ENCODE measurements at regions not wholly inside any gene's neighbourhood (a gene's known extent, or its start where the extent isn't known, plus 50 kb on each side); places are given as distances from the start of the nearest gene placed in this dataset.
"Not testable (repeated sequence)": the region's sequence is repeated elsewhere in the genome, so short reads cannot be mapped to it uniquely, and the experiment has no call there.

DNA sequence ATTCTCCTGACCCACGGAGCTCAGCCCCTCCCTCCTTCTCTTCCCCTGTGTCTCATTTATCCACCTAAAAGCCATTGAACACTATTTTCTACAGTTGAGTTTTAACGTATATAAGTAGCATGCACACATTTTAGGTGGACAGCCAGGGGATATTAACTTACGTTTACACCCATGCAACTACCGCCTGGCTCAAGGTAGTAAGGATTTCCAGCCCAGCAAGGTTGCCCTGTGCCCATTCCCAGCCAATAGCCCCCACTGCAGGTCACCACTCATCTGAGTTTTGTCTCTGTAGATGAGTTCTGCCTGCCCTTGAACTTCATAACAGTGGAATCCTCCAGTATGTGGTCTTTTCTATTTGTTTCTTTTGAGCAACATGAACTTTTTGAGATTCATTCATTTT, 65.4 kb downstream of the SMIM38 start:
- WGBS, 2 donors = 44 to 51% methylated on average over 4 of the region's 4 CpGs
- H3K4me3 ChIP-seq (ENCODE audit: low read depth, poor library complexity, severe bottlenecking) = no peak overlapping the region
- intact Hi-C loops (cut with DNase I; ENCODE audit: low total_unique reads) = no loop called here
- DNase-seq (ENCODE audit: low spot score in 2 of 2) = peak in 1 of 2 donors; percentile 32
- no peak for TF ChIP-seq POLR2A (IDR thresholded peaks at IDR 0.05)
- TF ChIP-seq, protein P1, sequence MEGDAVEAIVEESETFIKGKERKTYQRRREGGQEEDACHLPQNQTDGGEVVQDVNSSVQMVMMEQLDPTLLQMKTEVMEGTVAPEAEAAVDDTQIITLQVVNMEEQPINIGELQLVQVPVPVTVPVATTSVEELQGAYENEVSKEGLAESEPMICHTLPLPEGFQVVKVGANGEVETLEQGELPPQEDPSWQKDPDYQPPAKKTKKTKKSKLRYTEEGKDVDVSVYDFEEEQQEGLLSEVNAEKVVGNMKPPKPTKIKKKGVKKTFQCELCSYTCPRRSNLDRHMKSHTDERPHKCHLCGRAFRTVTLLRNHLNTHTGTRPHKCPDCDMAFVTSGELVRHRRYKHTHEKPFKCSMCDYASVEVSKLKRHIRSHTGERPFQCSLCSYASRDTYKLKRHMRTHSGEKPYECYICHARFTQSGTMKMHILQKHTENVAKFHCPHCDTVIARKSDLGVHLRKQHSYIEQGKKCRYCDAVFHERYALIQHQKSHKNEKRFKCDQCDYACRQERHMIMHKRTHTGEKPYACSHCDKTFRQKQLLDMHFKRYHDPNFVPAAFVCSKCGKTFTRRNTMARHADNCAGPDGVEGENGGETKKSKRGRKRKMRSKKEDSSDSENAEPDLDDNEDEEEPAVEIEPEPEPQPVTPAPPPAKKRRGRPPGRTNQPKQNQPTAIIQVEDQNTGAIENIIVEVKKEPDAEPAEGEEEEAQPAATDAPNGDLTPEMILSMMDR (IDR thresholded peaks at IDR 0.05) = no peak

DNA sequence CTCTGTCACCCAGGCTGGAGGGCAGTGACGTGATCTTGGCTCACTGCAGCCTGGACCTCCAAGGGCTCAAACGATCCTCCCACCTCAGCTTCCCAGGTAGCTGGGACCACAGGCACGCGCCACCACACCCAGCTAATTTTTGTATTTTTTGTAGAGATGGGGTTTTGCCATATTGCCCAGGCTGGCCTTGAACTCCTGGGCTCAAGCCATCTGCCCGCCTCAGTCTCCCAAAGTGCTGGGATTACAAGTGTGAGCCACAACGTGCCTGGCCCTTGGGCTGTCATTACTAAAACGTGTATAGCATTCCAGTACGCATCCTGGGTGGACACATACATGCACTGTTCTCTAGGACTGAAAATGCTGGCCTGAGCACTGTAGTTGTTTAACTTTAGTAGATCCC, 65.9 kb downstream of the SMIM38 start:
- H3K4me3 ChIP-seq (ENCODE audit: low read depth, poor library complexity, severe bottlenecking); intact Hi-C loops (cut with DNase I; ENCODE audit: low total_unique reads): not testable (repeated sequence)
- peak in 1 of 2 donors; percentile 40 for DNase-seq (ENCODE audit: low spot score in 2 of 2)
- 79 to 82% methylated on average over 8 of the region's 8 CpGs for WGBS, 2 donors

DNA sequence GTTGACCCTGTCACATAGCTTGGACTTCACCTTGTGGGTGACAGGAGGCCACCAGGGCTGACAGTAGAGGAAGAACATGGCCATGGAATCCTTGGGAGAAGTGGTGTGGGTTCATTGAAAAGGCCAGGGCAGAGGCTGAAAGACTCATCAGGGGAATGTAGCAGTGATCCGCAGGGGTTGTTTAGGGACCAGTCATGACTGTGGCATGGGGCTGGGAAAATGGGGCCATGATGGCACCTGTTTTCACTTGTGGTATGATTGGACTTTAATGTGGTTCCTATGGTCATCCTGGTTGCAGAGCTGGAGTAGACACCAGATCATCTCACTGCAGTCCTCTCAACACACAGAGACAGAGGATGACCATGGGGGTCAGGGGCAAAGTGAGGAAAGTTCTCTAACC, 66.7 kb upstream of the MYEOV start:
- TF ChIP-seq, protein P1 (IDR thresholded peaks at IDR 0.05) = no peak
- no peak for TF ChIP-seq POLR2A (IDR thresholded peaks at IDR 0.05)
- DNase-seq (ENCODE audit: low spot score in 2 of 2) = peak in 1 of 2 donors; percentile 23
- H3K4me3 ChIP-seq (ENCODE audit: low read depth, poor library complexity, severe bottlenecking) = no peak overlapping the region
- 100% methylated on average over 1 of the region's 1 CpG for WGBS, 2 donors
- intact Hi-C loops (cut with DNase I; ENCODE audit: low total_unique reads) = no loop called here

DNA sequence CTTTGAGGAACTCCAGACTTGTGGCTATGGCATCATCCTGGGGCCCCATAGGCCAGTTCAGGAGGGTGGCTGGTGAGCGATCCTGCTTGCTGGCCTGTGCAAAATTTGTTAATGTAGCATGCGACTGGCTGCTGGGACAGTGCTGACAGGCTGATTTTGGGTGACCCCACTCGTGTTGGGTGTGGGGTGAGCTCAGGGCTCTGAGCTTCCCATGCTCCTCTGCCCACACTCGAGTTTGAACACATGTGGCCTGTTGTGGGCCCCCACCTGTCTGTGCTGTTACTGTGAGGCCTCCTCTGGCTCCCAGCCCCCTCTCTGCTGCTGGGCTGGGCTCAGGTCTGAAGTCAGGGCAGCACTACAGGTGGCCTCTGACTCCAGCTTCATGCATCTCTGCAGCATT, 64.4 kb upstream of the MYEOV start:
- H3K4me3 ChIP-seq (ENCODE audit: low read depth, poor library complexity, severe bottlenecking) = no peak overlapping the region
- DNase-seq (ENCODE audit: low spot score in 2 of 2) = peak in 1 of 2 donors; percentile 70
- intact Hi-C loops (cut with DNase I; ENCODE audit: low total_unique reads) = no loop called here
- WGBS, 2 donors = 86 to 100% methylated on average over 4 of the region's 4 CpGs
- TF ChIP-seq, protein P1 (IDR thresholded peaks at IDR 0.05) = no peak
- no peak for TF ChIP-seq POLR2A (IDR thresholded peaks at IDR 0.05)

DNA sequence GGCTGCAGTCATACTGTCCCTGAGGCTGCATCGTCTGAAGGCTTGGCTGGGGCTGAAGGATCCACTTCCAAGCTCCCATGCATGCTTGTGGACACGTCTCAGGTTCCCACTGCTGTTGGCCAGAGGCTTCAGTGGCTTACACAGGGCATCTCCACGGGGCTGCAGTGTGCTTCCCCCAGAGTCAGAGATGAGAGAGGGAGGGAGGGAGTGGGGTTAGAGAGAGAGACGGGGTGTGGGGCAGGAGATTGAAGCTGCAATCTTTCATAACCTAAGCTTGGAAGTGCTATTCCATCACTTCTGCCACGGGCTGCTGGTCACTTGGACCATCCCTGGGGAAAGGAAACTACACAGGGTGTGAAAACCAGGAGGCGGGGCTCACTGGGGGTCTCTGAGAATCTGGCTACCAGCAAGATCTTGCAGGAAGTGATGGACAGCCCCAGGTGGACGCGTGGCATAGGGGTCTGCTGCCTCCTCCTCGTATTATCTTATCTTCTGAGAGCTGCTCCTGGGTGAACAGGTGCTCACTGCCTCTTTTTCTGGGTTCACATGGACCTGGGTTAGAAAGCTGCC, 63.0 kb upstream of the MYEOV start:
- 78 to 87% methylated on average over 9 of the region's 9 CpGs for WGBS, 2 donors

DNA sequence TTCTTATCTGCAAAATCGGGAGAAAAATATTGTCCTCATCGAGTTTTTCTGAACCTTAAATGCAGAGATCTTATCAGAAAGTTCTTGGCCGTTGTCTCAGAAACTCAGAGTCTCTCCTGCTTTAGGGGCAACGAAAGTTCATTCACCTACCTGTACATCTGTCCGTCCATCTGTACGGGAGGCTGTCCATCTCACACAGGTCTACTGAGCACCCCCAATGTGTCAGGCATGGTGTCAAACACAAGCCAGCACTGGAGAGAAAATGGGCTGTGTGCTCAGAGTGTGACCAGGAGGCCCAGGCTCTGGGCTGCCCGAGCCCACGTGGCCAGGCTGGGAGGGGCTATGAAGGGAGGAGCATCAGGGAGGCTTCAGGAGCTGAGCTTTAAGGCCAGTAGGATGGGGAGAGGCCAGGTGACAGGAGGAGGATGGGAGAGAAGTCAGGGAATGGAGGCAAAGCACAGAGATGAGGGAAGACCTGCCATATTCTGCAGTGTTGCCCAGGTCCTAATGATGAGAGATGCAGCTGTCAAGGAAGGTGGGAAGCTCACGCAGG, 62.4 kb upstream of the MYEOV start:
- no peak for TF ChIP-seq POLR2A (IDR thresholded peaks at IDR 0.05)
- TF ChIP-seq, protein P1 (IDR thresholded peaks at IDR 0.05) = no peak
- H3K4me3 ChIP-seq (ENCODE audit: low read depth, poor library complexity, severe bottlenecking) = no peak overlapping the region
- intact Hi-C loops (cut with DNase I; ENCODE audit: low total_unique reads) = no loop called here
- WGBS, 2 donors = 79 to 84% methylated on average over 9 of the region's 9 CpGs
- DNase-seq (ENCODE audit: low spot score in 2 of 2) = peak in 1 of 2 donors; percentile 52

More for the DNA sequence above, 63.0 kb upstream of the MYEOV start:
- H3K4me3 ChIP-seq (ENCODE audit: low read depth, poor library complexity, severe bottlenecking) = no peak overlapping the region
- DNase-seq (ENCODE audit: low spot score in 2 of 2) = peak in 1 of 2 donors; percentile 63
- TF ChIP-seq, protein P1 (IDR thresholded peaks at IDR 0.05) = no peak
- TF ChIP-seq POLR2A (IDR thresholded peaks at IDR 0.05) = no peak
- intact Hi-C loops (cut with DNase I; ENCODE audit: low total_unique reads) = no loop called here
